GM18508 (cell line): ENCODE measurements at regions not wholly inside any gene's neighbourhood (a gene's known extent, or its start where the extent isn't known, plus 50 kb on each side); places are given as distances from the start of the nearest gene placed in this dataset.
"Not testable (repeated sequence)": the region's sequence is repeated elsewhere in the genome, so short reads cannot be mapped to it uniquely, and the experiment has no call there.

Source experiments
- ATAC-seq: cut with Tn5 transposase; IDR thresholded peaks from one replicate; pipeline ENCODE4 v1.9.1; 2021; ENCODE audit warnings: moderate number of reproducible peaks; ENCODE audit not compliant: insufficient read depth, unreplicated experiment

- ATAC-seq, result no peak
Measured at GRCh38 chr13:108083056-108083455, 132.3 kb downstream of the LIG4 start.

- ATAC-seq, result no peak
Measured at GRCh38 chr13:108082481-108082880, 132.9 kb downstream of the LIG4 start.

- ATAC-seq, result no peak
Measured at GRCh38 chr13:108077284-108077683, 138.1 kb downstream of the LIG4 start.

- ATAC-seq, result not testable (repeated sequence)
Measured at GRCh38 chr13:108074429-108074828, 140.9 kb downstream of the LIG4 start.

GRCh38 chr13:108070925-108071324, 144.4 kb downstream of the LIG4 start:
- no peak for ATAC-seq

GRCh38 chr13:108070491-108070890, 144.8 kb downstream of the LIG4 start:
- ATAC-seq, result no peak

GRCh38 chr13:108069521-108070210, 145.7 kb downstream of the LIG4 start:
- no peak for ATAC-seq

- not testable (repeated sequence) for ATAC-seq
Measured at GRCh38 chr13:108064372-108064771, 151.0 kb downstream of the LIG4 start.

GRCh38 chr13:108060111-108060510, 155.2 kb downstream of the LIG4 start:
- ATAC-seq, result no peak

- no peak for ATAC-seq
Measured at GRCh38 chr13:108056278-108056677, 159.1 kb downstream of the LIG4 start.

- ATAC-seq, result no peak
Measured at GRCh38 chr13:108049211-108049610, 166.1 kb downstream of the LIG4 start.

GRCh38 chr13:108044954-108045353, 170.4 kb downstream of the LIG4 start:
- ATAC-seq, result no peak

GRCh38 chr13:108042866-108043265, 172.5 kb downstream of the LIG4 start:
- ATAC-seq, result not testable (repeated sequence)

- ATAC-seq, result no peak
Measured at GRCh38 chr13:108037348-108037747, 178.0 kb downstream of the LIG4 start.

- no peak for ATAC-seq
Measured at GRCh38 chr13:108036411-108036932, 178.9 kb downstream of the LIG4 start.

- no peak for ATAC-seq
Measured at GRCh38 chr13:108034909-108035410, 180.4 kb downstream of the LIG4 start.

GRCh38 chr13:108033800-108034707, 181.3 kb downstream of the LIG4 start:
- ATAC-seq, result no peak

GRCh38 chr13:108031865-108032264, 183.5 kb downstream of the LIG4 start:
- no peak for ATAC-seq

GRCh38 chr13:108030769-108031168, 184.6 kb downstream of the LIG4 start:
- ATAC-seq, result no peak

GRCh38 chr13:108026680-108027410, 188.5 kb downstream of the LIG4 start:
- ATAC-seq, result no peak
